GM12872 (cell line): ENCODE measurements at regions not wholly inside any gene's neighbourhood (a gene's known extent, or its start where the extent isn't known, plus 50 kb on each side); places are given as distances from the start of the nearest gene placed in this dataset.

ENCODE experiments used
- TF ChIP-seq, protein P1 (sequence below): IDR thresholded peaks from 3 replicates; pipeline ENCODE4 v1.5.1; 2011; ENCODE audit warnings: low read depth, mild to moderate bottlenecking, low read length, moderate library complexity; ENCODE audit not compliant: insufficient read depth

DNA sequence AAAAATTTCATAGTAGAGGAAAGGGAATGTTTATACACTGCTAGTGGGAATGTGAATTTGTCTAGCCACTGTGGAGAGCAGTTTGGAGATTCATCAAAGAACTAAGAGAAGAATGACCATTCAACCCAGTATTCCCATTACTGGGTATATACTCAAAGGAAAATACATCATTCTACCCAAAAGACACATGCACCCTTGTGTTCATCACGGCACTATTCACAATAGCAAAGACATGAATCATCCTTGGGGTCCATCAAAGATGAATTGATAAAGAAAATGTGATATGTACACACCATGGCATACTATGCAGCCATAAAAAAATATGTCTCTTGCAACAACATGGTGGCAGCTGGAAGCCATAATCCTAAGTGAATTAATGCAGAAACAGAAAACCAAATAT is 825.7 kb downstream of the TNS3 start:
- TF ChIP-seq, protein P1, sequence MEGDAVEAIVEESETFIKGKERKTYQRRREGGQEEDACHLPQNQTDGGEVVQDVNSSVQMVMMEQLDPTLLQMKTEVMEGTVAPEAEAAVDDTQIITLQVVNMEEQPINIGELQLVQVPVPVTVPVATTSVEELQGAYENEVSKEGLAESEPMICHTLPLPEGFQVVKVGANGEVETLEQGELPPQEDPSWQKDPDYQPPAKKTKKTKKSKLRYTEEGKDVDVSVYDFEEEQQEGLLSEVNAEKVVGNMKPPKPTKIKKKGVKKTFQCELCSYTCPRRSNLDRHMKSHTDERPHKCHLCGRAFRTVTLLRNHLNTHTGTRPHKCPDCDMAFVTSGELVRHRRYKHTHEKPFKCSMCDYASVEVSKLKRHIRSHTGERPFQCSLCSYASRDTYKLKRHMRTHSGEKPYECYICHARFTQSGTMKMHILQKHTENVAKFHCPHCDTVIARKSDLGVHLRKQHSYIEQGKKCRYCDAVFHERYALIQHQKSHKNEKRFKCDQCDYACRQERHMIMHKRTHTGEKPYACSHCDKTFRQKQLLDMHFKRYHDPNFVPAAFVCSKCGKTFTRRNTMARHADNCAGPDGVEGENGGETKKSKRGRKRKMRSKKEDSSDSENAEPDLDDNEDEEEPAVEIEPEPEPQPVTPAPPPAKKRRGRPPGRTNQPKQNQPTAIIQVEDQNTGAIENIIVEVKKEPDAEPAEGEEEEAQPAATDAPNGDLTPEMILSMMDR = no peak

GRCh38 chr7:46755120-46756034 is 826.5 kb downstream of the TNS3 start:
- TF ChIP-seq, protein P1 = no peak

GRCh38 chr7:46754140-46754720 is 827.7 kb downstream of the TNS3 start:
- TF ChIP-seq, protein P1 = no peak

GRCh38 chr7:46753662-46754061 is 828.2 kb downstream of the TNS3 start:
- TF ChIP-seq, protein P1 = no peak

GRCh38 chr7:46752881-46753366 is 829.0 kb downstream of the TNS3 start:
- TF ChIP-seq, protein P1 = no peak

DNA sequence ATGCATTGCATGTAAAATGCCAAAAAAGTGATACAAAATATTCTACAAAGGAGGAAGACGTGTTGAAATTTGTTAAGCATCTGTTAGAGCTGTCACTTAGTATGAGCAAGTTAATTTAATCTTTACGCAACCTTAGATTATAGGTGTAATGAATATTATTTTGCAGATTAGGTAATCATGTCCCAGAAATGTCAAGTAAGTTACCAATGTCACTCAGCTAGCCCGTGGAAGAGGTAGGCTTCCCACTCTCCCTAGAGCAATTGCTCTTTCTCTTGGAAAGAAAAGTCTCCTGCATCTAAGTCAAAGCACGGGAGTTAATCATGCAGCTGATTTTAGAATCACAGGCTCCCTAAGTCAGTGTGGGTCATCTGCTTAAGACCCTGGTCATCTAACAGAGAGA is 830.4 kb upstream of the IGFBP3 start:
- TF ChIP-seq, protein P1 = no peak

DNA sequence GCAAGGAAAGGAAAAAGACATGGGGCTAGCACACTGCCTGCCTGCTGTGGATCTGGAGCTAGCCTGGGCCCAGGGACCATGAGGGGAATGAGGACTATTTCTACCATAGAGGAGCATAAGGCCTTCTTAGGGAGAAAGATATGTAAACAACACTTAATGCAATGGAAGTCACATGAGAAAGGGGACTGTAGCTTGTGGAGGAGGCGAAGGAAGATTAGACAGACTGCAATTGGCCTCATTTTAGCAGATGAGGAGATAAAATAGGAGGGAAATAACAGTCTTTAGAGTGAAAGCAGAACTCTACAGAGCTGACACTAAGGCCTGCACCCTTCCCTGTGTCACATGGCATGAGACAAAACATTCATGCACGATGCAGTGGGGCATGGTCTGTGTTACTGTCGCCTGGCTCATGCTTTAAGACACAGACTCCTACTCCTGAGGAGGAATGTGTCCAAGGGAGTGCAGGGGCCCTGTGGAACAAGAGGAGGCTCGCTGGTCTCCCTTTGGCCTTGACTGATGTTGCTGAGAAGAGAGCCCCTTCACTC is 829.3 kb upstream of the IGFBP3 start:
- TF ChIP-seq, protein P1 = no peak
